ENCODE measurements at regions not wholly inside any gene's neighbourhood (a gene's known extent, or its start where the extent isn't known, plus 50 kb on each side); places are given as distances from the start of the nearest gene placed in this dataset.

DNA sequence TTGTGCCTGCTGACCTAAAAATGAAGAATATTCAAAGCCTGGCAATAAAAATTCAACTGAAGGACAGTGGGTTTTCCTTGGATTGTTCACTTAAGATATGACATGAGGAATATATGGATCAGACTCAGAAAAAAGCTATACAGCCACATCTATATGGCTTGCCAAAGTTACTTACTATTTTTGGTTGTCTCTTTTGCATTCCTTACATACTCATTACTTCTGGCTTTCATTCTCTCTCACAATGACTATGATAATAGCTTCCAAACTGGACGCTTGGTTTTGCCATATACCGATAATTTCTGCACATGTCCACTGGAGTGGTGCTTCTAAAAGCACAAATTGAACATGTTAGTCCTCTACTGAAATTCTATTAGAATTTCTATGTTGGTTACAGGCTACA is 664.9 kb downstream of the CDH8 start:
- H3K4me1 Mint-ChIP-seq (ENCODE audit: low read depth): no peaks in the 10 kb centered on the region
- ChIA-PET CTCF (no interaction called here), POLR2A (interaction anchor here (0.5 kb wide), 1 partner anchor 12 kb away, joined by 3 read pairs; no protein-coding TSS in a partner anchor)
- no peak overlapping the region for H3K27ac Mint-ChIP-seq
- no peaks in the 10 kb centered on the region for H3K36me3 Mint-ChIP-seq (ENCODE audit: low read depth)
- ATAC-seq: no peak
- H3K27me3 Mint-ChIP-seq (ENCODE audit: low read depth): no peaks in the 10 kb centered on the region
- no peak overlapping the region for H3K4me3 Mint-ChIP-seq
- peaks cover 14% of the 10 kb centered on the region for H3K9me3 Mint-ChIP-seq (ENCODE audit: insufficient read depth)
- no peak for DNase-seq

DNA sequence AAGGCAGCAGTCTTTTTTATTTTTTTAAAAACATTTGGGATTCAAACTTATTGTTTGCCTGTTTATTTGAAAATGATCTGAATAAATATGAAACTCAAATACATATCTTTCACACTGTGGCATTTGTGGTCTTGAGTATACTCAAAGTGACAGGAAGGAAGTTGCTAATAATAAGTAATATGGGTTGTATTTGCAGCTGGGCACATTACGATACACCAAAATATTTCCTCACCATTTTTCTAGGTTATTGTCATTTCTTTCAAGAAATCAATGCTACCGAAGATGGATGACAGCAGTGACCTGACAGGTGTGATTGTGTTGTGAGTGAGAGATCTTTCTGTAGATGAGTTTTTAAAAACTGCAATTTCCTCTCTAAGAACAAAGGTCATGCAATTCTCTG is 665.7 kb downstream of the CDH8 start:
- POLR2A ChIA-PET: no interaction called here
- Mint-ChIP-seq H3K4me1 (ENCODE audit: low read depth) (no peaks in the 10 kb centered on the region), H3K4me3 (no peak overlapping the region), H3K9me3 (ENCODE audit: insufficient read depth) (peaks cover 14% of the 10 kb centered on the region), H3K36me3 (ENCODE audit: low read depth) (no peaks in the 10 kb centered on the region), H3K27me3 (ENCODE audit: low read depth) (no peaks in the 10 kb centered on the region), H3K27ac (no peak overlapping the region)
- ATAC-seq: no peak
- CTCF ChIA-PET: no interaction called here
- DNase-seq: no peak

DNA sequence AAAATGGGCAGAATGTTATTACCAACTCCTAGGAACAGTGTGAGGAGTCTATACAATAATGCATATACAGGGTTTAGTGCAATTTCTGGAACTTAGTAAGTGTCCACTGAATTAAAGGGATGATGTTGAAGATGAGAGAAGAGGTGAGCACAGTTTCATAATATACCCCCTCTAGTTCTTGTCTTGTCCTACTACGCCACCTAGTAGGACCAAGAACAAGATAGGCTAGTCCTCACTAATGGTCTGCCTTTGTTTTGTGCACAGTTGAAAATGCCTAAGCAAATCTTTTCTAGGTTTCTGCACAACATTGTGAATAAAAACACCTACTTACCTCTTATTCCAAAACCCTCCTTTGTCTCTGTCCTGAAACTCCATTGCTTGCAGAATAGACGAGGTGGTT is 670.2 kb downstream of the CDH8 start:
- Mint-ChIP-seq H3K9me3 (ENCODE audit: insufficient read depth) (peaks cover 17% of the 10 kb centered on the region), H3K27ac (no peak overlapping the region), H3K4me3 (no peak overlapping the region), H3K4me1 (ENCODE audit: low read depth) (no peaks in the 10 kb centered on the region), H3K36me3 (ENCODE audit: low read depth) (no peaks in the 10 kb centered on the region), H3K27me3 (ENCODE audit: low read depth) (no peaks in the 10 kb centered on the region)
- ChIA-PET POLR2A (no interaction called here), CTCF (no interaction called here)
- no peak for DNase-seq
- ATAC-seq: no peak

DNA sequence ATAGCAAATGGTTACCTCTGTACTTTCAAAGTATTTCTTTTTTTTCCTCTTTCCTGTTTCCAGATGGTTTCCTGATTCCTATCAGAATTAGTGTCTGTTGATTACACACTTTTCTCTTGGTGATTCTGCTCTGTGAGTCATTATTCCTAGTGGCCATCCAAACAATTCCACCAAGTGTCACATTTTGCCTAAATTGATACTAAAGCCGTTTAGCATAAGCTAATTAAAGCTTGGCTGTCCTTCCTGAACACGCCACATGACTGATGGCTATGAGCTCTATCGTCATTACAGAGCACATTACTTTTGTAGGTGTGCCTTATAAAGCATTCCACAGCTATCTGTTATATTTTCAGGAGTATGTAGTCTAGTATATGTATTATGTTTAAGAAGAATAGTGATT is 671.2 kb downstream of the CDH8 start:
- H3K4me1 Mint-ChIP-seq (ENCODE audit: low read depth): no peaks in the 10 kb centered on the region
- H3K9me3 Mint-ChIP-seq (ENCODE audit: insufficient read depth): peaks cover 15% of the 10 kb centered on the region
- no peaks in the 10 kb centered on the region for H3K27me3 Mint-ChIP-seq (ENCODE audit: low read depth)
- ChIA-PET CTCF (no interaction called here), POLR2A (no interaction called here)
- no peaks in the 10 kb centered on the region for H3K36me3 Mint-ChIP-seq (ENCODE audit: low read depth)
- no peak overlapping the region for H3K4me3 Mint-ChIP-seq
- no peak overlapping the region for H3K27ac Mint-ChIP-seq
- DNase-seq (no peak), ATAC-seq (no peak)

DNA sequence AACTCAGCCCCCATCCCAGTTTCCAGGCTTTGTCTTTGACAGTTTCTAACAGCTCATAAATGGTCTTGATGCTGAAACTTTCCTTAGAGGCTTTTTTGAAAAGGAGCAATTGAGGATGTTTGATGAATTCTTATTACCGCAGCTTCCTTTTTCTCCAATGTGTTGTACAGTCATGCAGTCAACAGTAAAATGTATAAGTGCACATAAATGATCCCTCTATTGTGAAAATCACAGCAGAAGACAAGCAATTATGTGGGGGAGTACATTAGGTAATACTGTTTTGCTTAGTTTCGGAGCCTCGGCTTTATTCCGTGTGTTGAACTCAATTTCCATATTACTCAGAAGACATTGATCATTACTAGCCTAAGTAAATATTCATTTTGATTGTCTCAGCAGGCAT is 673.7 kb downstream of the CDH8 start:
- ATAC-seq (no peak), DNase-seq (no peak)
- POLR2A ChIA-PET: no interaction called here
- Mint-ChIP-seq H3K4me1 (ENCODE audit: low read depth) (no peaks in the 10 kb centered on the region), H3K27me3 (ENCODE audit: low read depth) (no peaks in the 10 kb centered on the region), H3K36me3 (ENCODE audit: low read depth) (no peaks in the 10 kb centered on the region), H3K9me3 (ENCODE audit: insufficient read depth) (peaks cover 8% of the 10 kb centered on the region), H3K4me3 (no peak overlapping the region), H3K27ac (no peak overlapping the region)
- CTCF ChIA-PET: no interaction called here

DNA sequence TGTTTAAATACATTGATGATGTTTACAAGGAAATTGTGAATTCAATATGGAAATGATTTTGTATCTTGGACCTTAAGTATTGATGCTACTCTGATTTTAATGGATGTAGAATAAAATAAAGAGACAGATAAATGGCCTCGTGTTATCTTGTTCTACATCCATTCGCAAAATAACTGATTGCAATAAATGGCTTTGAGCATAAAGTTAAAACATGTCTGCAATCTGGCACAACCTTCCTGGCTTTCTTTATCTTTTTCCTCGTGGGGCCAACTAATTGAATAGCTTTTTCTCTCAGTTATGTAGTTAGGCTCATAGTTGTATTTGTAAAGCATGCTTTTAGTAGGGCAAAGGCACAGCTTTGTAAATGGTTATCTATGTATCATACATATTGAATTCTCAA is 691.4 kb downstream of the CDH8 start:
- CTCF ChIA-PET: no interaction called here
- peaks cover 14% of the 10 kb centered on the region for H3K9me3 Mint-ChIP-seq (ENCODE audit: insufficient read depth)

DNA sequence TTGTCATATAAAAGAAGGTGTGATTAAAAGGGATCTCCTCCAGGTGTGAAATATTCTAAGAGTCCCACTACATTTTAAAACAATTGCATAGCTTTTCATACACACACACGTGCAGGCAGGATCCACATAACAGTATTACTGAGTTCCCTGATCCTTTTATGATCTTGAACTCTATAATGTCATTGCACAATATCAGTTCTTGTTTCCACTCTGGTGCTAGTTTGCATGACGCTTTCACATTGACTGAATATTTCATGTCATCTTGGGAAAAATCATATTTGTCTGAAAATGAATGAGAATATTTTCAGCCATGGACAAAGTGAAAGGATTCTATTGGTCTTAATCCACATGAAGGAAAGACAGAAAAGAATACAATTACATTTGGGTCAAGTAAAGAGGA is 703.8 kb downstream of the CDH8 start:
- no peak for ATAC-seq
- H3K36me3 Mint-ChIP-seq (ENCODE audit: low read depth): no peaks in the 10 kb centered on the region

More for the DNA sequence above, 691.4 kb downstream of the CDH8 start:
- H3K4me3 Mint-ChIP-seq: no peak overlapping the region
- no peaks in the 10 kb centered on the region for H3K27me3 Mint-ChIP-seq (ENCODE audit: low read depth)
- H3K4me1 Mint-ChIP-seq (ENCODE audit: low read depth): no peaks in the 10 kb centered on the region
- POLR2A ChIA-PET: no interaction called here
- H3K27ac Mint-ChIP-seq: no peak overlapping the region
- DNase-seq: no peak
- no peaks in the 10 kb centered on the region for H3K36me3 Mint-ChIP-seq (ENCODE audit: low read depth)
- ATAC-seq: no peak

DNA sequence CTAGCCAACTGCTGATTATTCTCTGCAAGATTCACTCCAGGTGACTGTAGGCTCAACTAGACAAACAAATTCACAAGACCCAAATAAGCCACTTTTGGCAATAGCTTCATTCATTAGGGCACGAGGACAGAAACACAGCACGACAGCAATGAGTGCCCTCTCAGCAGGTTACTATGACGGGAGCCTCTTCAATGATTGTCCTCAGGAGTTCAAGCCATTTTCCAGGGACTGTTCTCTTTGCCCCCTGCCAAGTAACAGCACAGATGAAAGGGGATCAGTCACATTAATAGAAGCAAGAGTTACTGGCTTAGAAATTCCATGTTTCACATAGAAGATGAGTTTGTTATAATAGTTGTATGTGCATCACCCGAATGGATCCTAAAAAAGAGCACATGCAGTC is 712.2 kb downstream of the CDH8 start:
- Mint-ChIP-seq H3K4me1 (ENCODE audit: low read depth) (no peaks in the 10 kb centered on the region), H3K9me3 (ENCODE audit: insufficient read depth) (peaks cover 32% of the 10 kb centered on the region), H3K27me3 (ENCODE audit: low read depth) (no peaks in the 10 kb centered on the region), H3K4me3 (no peak overlapping the region), H3K36me3 (ENCODE audit: low read depth) (no peaks in the 10 kb centered on the region), H3K27ac (no peak overlapping the region)
- ChIA-PET POLR2A (no interaction called here), CTCF (no interaction called here)
- no peak for DNase-seq
- ATAC-seq: no peak

More for the DNA sequence above, 703.8 kb downstream of the CDH8 start:
- no peak overlapping the region for H3K4me3 Mint-ChIP-seq
- no peak for DNase-seq
- no peaks in the 10 kb centered on the region for H3K4me1 Mint-ChIP-seq (ENCODE audit: low read depth)
- no peak overlapping the region for H3K27ac Mint-ChIP-seq
- CTCF ChIA-PET: no interaction called here
- peaks cover 12% of the 10 kb centered on the region for H3K9me3 Mint-ChIP-seq (ENCODE audit: insufficient read depth)
- H3K27me3 Mint-ChIP-seq (ENCODE audit: low read depth): no peaks in the 10 kb centered on the region
- POLR2A ChIA-PET: no interaction called here

DNA sequence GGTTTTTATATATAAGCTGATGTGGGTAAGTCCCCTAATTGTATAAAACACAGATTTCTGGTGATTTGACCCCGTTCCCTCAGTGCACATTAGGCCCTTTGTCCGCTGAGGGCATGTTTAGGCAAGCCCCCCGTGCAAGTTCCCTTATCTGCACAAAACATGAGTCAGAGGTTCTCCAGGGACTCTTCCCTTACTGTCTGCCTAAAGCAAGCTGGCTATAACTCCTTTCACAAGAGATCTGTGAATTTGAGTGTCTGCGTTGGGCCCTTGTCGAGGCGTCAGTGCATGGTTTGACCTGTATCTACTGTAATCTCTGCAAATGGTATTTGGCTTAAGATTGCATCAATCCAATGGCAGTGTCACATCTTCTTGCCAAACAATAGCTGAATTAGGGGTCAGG is 712.8 kb downstream of the CDH8 start:
- ATAC-seq: no peak
- H3K4me3 Mint-ChIP-seq: no peak overlapping the region
- no peak overlapping the region for H3K27ac Mint-ChIP-seq
- ChIA-PET POLR2A (no interaction called here), CTCF (no interaction called here)
- DNase-seq: no peak
- H3K36me3 Mint-ChIP-seq (ENCODE audit: low read depth): no peaks in the 10 kb centered on the region
- H3K27me3 Mint-ChIP-seq (ENCODE audit: low read depth): no peaks in the 10 kb centered on the region
- no peaks in the 10 kb centered on the region for H3K4me1 Mint-ChIP-seq (ENCODE audit: low read depth)
- H3K9me3 Mint-ChIP-seq (ENCODE audit: insufficient read depth): peaks cover 32% of the 10 kb centered on the region

DNA sequence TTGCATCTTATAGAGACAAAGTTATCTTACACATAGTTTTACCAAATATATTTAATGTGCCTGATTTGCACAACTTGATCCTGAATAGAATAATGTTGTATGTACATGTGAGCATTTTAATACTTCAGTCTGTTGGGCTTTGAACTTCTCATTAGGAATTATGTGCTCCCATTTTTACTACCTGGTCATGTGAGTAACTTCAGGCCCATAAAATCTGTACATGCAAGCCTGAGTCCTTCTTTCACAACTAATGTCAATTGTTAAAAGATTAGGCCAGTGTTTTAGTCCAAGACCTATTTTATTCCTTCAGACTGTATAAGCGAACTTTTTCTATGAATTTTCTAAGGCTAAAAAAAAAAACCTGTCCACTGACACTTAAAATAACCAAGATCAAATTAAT is 715.4 kb downstream of the CDH8 start:
- ATAC-seq (no peak), DNase-seq (no peak)
- no peaks in the 10 kb centered on the region for H3K27me3 Mint-ChIP-seq (ENCODE audit: low read depth)
- peaks cover 29% of the 10 kb centered on the region for H3K9me3 Mint-ChIP-seq (ENCODE audit: insufficient read depth)
- POLR2A ChIA-PET: no interaction called here
- H3K4me3 Mint-ChIP-seq: no peak overlapping the region
- no peaks in the 10 kb centered on the region for H3K4me1 Mint-ChIP-seq (ENCODE audit: low read depth)
- CTCF ChIA-PET: no interaction called here
- no peaks in the 10 kb centered on the region for H3K36me3 Mint-ChIP-seq (ENCODE audit: low read depth)
- H3K27ac Mint-ChIP-seq: no peak overlapping the region

DNA sequence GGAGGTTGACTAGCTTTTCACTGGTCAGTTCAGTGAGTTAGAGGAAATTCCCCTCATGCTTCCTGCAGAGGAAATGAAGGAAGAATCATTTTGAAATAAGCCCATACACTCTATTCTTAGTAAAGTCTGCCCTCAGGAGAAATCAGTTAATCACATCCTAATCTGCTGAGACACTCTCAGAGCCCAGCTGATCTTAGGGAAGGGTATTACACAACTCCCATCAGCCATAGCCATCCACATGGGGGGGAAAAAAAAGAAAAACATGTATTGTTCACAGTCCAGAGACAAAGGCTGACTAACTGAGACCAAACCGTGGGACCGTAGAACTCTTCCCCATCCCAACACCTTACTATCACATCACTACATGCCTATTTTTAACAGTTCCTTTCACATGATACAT is 722.3 kb downstream of the CDH8 start:
- CTCF ChIA-PET: no interaction called here
- ATAC-seq: no peak
- POLR2A ChIA-PET: no interaction called here
- DNase-seq: no peak
- Mint-ChIP-seq H3K27ac (no peak overlapping the region), H3K36me3 (ENCODE audit: low read depth) (no peaks in the 10 kb centered on the region), H3K27me3 (ENCODE audit: low read depth) (no peaks in the 10 kb centered on the region), H3K4me1 (ENCODE audit: low read depth) (no peaks in the 10 kb centered on the region), H3K4me3 (no peak overlapping the region), H3K9me3 (ENCODE audit: insufficient read depth) (peaks cover 34% of the 10 kb centered on the region)

DNA sequence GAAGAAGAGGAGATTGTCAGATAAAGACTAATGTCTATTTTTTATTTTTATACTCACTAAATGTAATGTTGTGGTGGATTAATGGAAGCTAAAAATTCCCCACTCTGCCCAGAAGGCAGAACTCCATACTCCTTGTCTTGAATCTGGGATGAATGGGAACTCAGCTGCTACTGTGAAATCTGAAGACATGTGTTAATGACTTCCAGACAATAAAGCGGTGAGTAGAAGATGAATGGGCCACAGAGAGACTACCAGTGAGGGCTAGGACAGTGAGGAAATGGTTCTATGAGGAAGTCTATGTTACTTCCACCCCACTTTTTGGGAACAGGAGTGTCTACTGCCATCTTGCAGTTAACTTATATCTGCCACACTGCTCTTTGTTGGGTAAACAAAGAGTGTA is 726.9 kb downstream of the CDH8 start:
- H3K4me1 Mint-ChIP-seq (ENCODE audit: low read depth): no peaks in the 10 kb centered on the region
- no peak overlapping the region for H3K27ac Mint-ChIP-seq
- no peak overlapping the region for H3K4me3 Mint-ChIP-seq
- ATAC-seq (no peak), DNase-seq (no peak)
- POLR2A ChIA-PET: no interaction called here
- H3K36me3 Mint-ChIP-seq (ENCODE audit: low read depth): no peaks in the 10 kb centered on the region
- no peaks in the 10 kb centered on the region for H3K27me3 Mint-ChIP-seq (ENCODE audit: low read depth)
- peaks cover 34% of the 10 kb centered on the region for H3K9me3 Mint-ChIP-seq (ENCODE audit: insufficient read depth)
- CTCF ChIA-PET: no interaction called here

DNA sequence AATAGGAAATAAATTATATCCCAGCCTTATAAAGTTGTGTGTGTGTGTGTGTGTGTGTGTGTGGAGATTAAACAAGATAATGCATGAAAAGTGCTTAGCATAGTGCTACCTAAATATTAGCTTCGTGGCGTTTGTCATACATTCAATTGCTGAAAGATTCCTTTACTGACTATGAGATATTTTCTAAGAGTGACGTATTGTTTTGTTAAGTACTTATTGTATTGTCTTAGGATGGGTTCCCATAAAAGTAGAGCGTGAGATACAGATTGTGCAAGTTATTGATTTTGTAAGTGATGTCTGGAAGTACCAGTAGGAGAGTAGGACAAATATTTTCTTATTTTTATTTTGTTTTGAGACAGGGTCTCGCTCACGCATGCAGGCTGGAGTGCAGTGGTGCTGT is 730.0 kb downstream of the CDH8 start:
- POLR2A ChIA-PET: no interaction called here
- CTCF ChIA-PET: no interaction called here
- no peaks in the 10 kb centered on the region for H3K4me1 Mint-ChIP-seq (ENCODE audit: low read depth)
- peaks cover 29% of the 10 kb centered on the region for H3K9me3 Mint-ChIP-seq (ENCODE audit: insufficient read depth)
- H3K27me3 Mint-ChIP-seq (ENCODE audit: low read depth): no peaks in the 10 kb centered on the region
- no peak overlapping the region for H3K4me3 Mint-ChIP-seq
- no peaks in the 10 kb centered on the region for H3K36me3 Mint-ChIP-seq (ENCODE audit: low read depth)
- ATAC-seq (no peak), DNase-seq (no peak)
- H3K27ac Mint-ChIP-seq: no peak overlapping the region

DNA sequence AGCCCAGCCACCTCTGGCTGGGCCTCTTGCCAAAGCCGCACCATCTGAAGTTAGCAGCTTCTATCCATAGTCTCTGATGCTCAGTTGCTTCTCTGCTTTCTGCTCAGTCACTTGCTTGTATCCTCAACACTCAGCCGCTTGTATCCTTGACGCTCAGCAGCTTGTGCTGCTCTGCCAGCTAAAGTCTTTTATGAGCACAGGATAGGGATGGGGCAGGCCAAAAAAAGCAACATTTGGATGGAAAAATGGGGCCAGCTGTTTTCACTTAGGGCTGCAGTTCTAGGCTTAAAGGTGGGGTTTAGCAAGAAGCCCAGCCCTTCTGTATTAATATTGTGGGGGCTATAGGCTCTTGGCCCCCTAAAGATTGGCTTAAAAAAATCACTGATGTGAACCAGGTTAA is 739.4 kb downstream of the CDH8 start:
- ATAC-seq (no peak), DNase-seq (no peak)
- no peaks in the 10 kb centered on the region for H3K27me3 Mint-ChIP-seq (ENCODE audit: low read depth)
- H3K4me1 Mint-ChIP-seq (ENCODE audit: low read depth): no peaks in the 10 kb centered on the region
- ChIA-PET POLR2A (no interaction called here), CTCF (no interaction called here)
- no peak overlapping the region for H3K4me3 Mint-ChIP-seq
- peaks cover 20% of the 10 kb centered on the region for H3K9me3 Mint-ChIP-seq (ENCODE audit: insufficient read depth)
- no peak overlapping the region for H3K27ac Mint-ChIP-seq
- H3K36me3 Mint-ChIP-seq (ENCODE audit: low read depth): no peaks in the 10 kb centered on the region
